Heart right ventricle (tissue), 16 donors: ENCODE measurements at regions not wholly inside any gene's neighbourhood (a gene's known extent, or its start where the extent isn't known, plus 50 kb on each side); places are given as distances from the start of the nearest gene placed in this dataset.

ENCODE experiments used
- ATAC-seq, 8 donors: fragments of 200-7000 bp; cut with Tn5 transposase; one replicate each; pipeline ENCODE4 v1.9.1; 2020; ENCODE audit warnings: mild to moderate bottlenecking in 8 of 8, moderate library complexity in 8 of 8, moderate number of reproducible peaks in 1 of 8
- DNase-seq, 2 donors: peaks; one replicate each; pipeline ENCODE4 v3.0.0-alpha.2; 2020
- H3K27ac ChIP-seq, 10 donors: fragments of 200-600 bp; sonication (generic) in 2 of 10; one replicate each; pipeline versions ENCODE4 v1.5.0 to v1.8.0; 2020 to 2022; ENCODE audit warnings: mild to moderate bottlenecking in 3 of 10
- H3K27me3 ChIP-seq, 7 donors: fragments of 200-600 bp; one replicate each; pipeline ENCODE4 v1.8.0; 2021 to 2022; ENCODE audit warnings: mild to moderate bottlenecking in 2 of 7
- H3K36me3 ChIP-seq, 9 donors: fragments of 200-600 bp; sonication (generic) in 1 of 9; one replicate each; pipeline versions ENCODE4 v1.5.0 to v1.8.0; 2020 to 2022; ENCODE audit warnings: mild to moderate bottlenecking in 2 of 9
- H3K4me1 ChIP-seq, 9 donors: fragments of 200-600 bp; sonication (generic) in 1 of 9; one replicate each; pipeline versions ENCODE4 v1.5.0 to v1.8.0; 2020 to 2022; ENCODE audit warnings: mild to moderate bottlenecking in 4 of 9
- H3K4me3 ChIP-seq, 10 donors: fragments of 200-600 bp; sonication (generic) in 2 of 10; one replicate each; pipeline versions ENCODE4 v1.5.0 to v1.8.0; 2020 to 2022; ENCODE audit warnings: mild to moderate bottlenecking in 7 of 10, moderate library complexity in 2 of 10
- H3K9me3 ChIP-seq, 11 donors: fragments of 200-600 bp in 10 of 11; sonication (generic) in 2 of 11; one replicate each; pipeline versions ENCODE4 v1.5.0 to v1.8.0; 2013 to 2022; ENCODE audit warnings: mild to moderate bottlenecking in 2 of 11, control low read depth in 1 of 11, moderate library complexity in 1 of 11
- CTCF ChIP-seq, 9 donors: fragments of 200-600 bp; sonication (generic) in 2 of 9; IDR thresholded peaks; one replicate each; pipeline versions ENCODE4 v1.5.0 to v1.8.0; 2021 to 2022; ENCODE audit warnings: antibody characterized with exemption in 9 of 9, mild to moderate bottlenecking in 5 of 9, moderate library complexity in 1 of 9
- WGBS, 2 donors: extraction: QIAGEN DNeasy Blood & Tissue Kit; methylation state at CpG; one replicate each; pipeline ENCODE4 v1.1.7; 2013; ENCODE audit warnings: inconsistent platforms in 1 of 2; 5-methylcytosine and 5-hydroxymethylcytosine counted together
- intact Hi-C, 10 donors: fragments of 100-400 bp; cut with DNase I; formaldehyde crosslinking; loops; one replicate each; pipeline versions ENCODE4 v1.11.1 to v1.14.2; 2022
- donor health status: Arrhythmogenic right ventricular cardiomyopathy.
- donor health status: ischemic (EF 13 %, LVEDD 7.1; RV severe dilation, severe dysfunction).
- donor health status: healthy with polysubstance abuse.
- donor health status: DM: no; HTN: yes; CAD: no.
- donor health status: DM: no; HTN: no; CAD: no.
- donor health status: ischemic (EF 25% LVEDD 6.9; RV normal size, moderate dysfunction).
- donor health status: ischemic (EF 25% LVEDD 5.7; RV mildly dilated, moderate dysfunction).
- donor health status: healthy.
- donor health status: DM: yes; HTN: yes; CAD: no.
- donor health status: Ischemic cardiomyopathy.
- donor health status: ischemic (EF 35%, LVEDD 5.7; RV mildly dilated, moderate dysfunction).
- donor health status: nonischemic (EF 11% LVEDD 7.7; RV severe dilation, severe dysfunction).
- donor health status: DM: yes; HTN: yes; CAD: no.
- donor health status: PGD.
- donor health status: ischemic (EF 29% LVEDD 5.4; RV normal size, mild dysfunction).
- donor health status: nonischemic (EF 23%, LVEDD 6.1; RV moderate dilation, normal function).

GRCh38 chr15:91408476-91409076 is 308.5 kb downstream of the SV2B start:
- Histone ChIP-seq H3K9me3 (no peaks in the 10 kb centered on the region), H3K27ac (peak overlapping the region in 9 of 10 donors; percentile 8 to 87 (median 82)), H3K4me1 (peaks cover 0 to 28% (median 19%) of the 10 kb centered on the region in 9 donors), H3K27me3 (no peaks in the 10 kb centered on the region), H3K4me3 (peak overlapping the region in 5 of 10 donors; percentile 21 to 36 (median 28)), H3K36me3 (no peaks in the 10 kb centered on the region)
- peak; percentile 78 to 94 (median 88) for ATAC-seq
- peak in 1 of 2 donors; percentile 48 for DNase-seq
- intact Hi-C loops: no loop called here
- 8 to 12% methylated on average over 9 of the region's 9 CpGs for WGBS, 2 donors
- TF ChIP-seq CTCF (IDR thresholded peaks at IDR 0.05): no peak

- H3K4me1 ChIP-seq: peaks cover 0 to 28% (median 19%) of the 10 kb centered on the region in 9 donors
- WGBS, 2 donors: 23 to 32% methylated on average over 1 of the region's 1 CpG
- no peaks in the 10 kb centered on the region for H3K36me3 ChIP-seq
- no peaks in the 10 kb centered on the region for H3K27me3 ChIP-seq
- intact Hi-C loops: no loop called here
- peak overlapping the region in 8 of 10 donors; percentile 8 to 87 (median 83) for H3K27ac ChIP-seq
- DNase-seq: no peak
- H3K9me3 ChIP-seq: peaks cover 0 to 2% (median 0%) of the 10 kb centered on the region in 11 donors
- H3K4me3 ChIP-seq: peak overlapping the region in 2 of 10 donors; percentile 24 to 28
- TF ChIP-seq CTCF (IDR thresholded peaks at IDR 0.05): no peak
- peak in 6 of 8 donors; percentile 19 to 52 (median 41) for ATAC-seq
Measured at GRCh38 chr15:91409387-91409786, 309.3 kb downstream of the SV2B start.

- Histone ChIP-seq H3K36me3 (no peaks in the 10 kb centered on the region), H3K27me3 (no peaks in the 10 kb centered on the region), H3K27ac (peak overlapping the region in 1 of 10 donors; percentile 34), H3K4me3 (no peak overlapping the region), H3K4me1 (peaks cover 0 to 28% (median 19%) of the 10 kb centered on the region in 9 donors), H3K9me3 (peaks cover 0 to 11% (median 0%) of the 10 kb centered on the region in 11 donors)
- DNase-seq: no peak
- intact Hi-C loops: no loop called here
- no peak for TF ChIP-seq CTCF (IDR thresholded peaks at IDR 0.05)
- ATAC-seq: no peak
Measured at GRCh38 chr15:91411586-91411985, 311.5 kb downstream of the SV2B start.

- ATAC-seq: no peak
- H3K4me3 ChIP-seq: no peak overlapping the region
- WGBS, 2 donors: 55 to 72% methylated on average over 5 of the region's 5 CpGs
Measured at GRCh38 chr15:91412138-91412928, 312.3 kb downstream of the SV2B start.

More at GRCh38 chr15:91412138-91412928, 312.3 kb downstream of the SV2B start:
- Histone ChIP-seq H3K27ac (peak overlapping the region in 1 of 10 donors; percentile 34), H3K36me3 (no peaks in the 10 kb centered on the region), H3K27me3 (no peaks in the 10 kb centered on the region), H3K4me1 (peaks cover 0 to 25% (median 16%) of the 10 kb centered on the region in 9 donors), H3K9me3 (peaks cover 0 to 11% (median 0%) of the 10 kb centered on the region in 11 donors)
- DNase-seq: no peak
- intact Hi-C loops: no loop called here
- TF ChIP-seq CTCF (IDR thresholded peaks at IDR 0.05): no peak
